Fibroblast of skin of back (primary cell): ENCODE measurements at regions not wholly inside any gene's neighbourhood (a gene's known extent, or its start where the extent isn't known, plus 50 kb on each side); places are given as distances from the start of the nearest gene placed in this dataset.

Source experiments
- DNase-seq: peaks from one replicate; pipeline ENCODE4 v3.0.0-alpha.2; 2013

- no peak for DNase-seq
Measured at GRCh38 chr18:41618147-41618546, 336.9 kb upstream of the PIK3C3 start.

GRCh38 chr18:41617647-41618046 is 337.4 kb upstream of the PIK3C3 start:
- no peak for DNase-seq

GRCh38 chr18:41613003-41613609 is 341.9 kb upstream of the PIK3C3 start:
- no peak for DNase-seq

GRCh38 chr18:41604964-41605363 is 350.1 kb upstream of the PIK3C3 start:
- DNase-seq = no peak

GRCh38 chr18:41602034-41602433 is 353.0 kb upstream of the PIK3C3 start:
- DNase-seq = no peak

- no peak for DNase-seq
Measured at GRCh38 chr18:41600693-41601391, 354.2 kb upstream of the PIK3C3 start.

- no peak for DNase-seq
Measured at GRCh38 chr18:41599466-41599865, 355.6 kb upstream of the PIK3C3 start.

- no peak for DNase-seq
Measured at GRCh38 chr18:41594582-41594981, 360.5 kb upstream of the PIK3C3 start.

- peak; percentile 1 for DNase-seq
Measured at GRCh38 chr18:41593171-41593675, 361.8 kb upstream of the PIK3C3 start.

- DNase-seq = no peak
Measured at GRCh38 chr18:41587976-41588375, 367.1 kb upstream of the PIK3C3 start.

GRCh38 chr18:41585512-41585911 is 369.5 kb upstream of the PIK3C3 start:
- no peak for DNase-seq

GRCh38 chr18:41579185-41579584 is 375.8 kb upstream of the PIK3C3 start:
- no peak for DNase-seq

- no peak for DNase-seq
Measured at GRCh38 chr18:41577529-41577928, 377.5 kb upstream of the PIK3C3 start.

GRCh38 chr18:41576643-41577042 is 378.4 kb upstream of the PIK3C3 start:
- no peak for DNase-seq

- no peak for DNase-seq
Measured at GRCh38 chr18:41569867-41570266, 385.2 kb upstream of the PIK3C3 start.

GRCh38 chr18:41561961-41562360 is 393.1 kb upstream of the PIK3C3 start:
- DNase-seq = no peak

GRCh38 chr18:41558715-41559114 is 396.3 kb upstream of the PIK3C3 start:
- no peak for DNase-seq

GRCh38 chr18:41553716-41554115 is 401.3 kb upstream of the PIK3C3 start:
- peak; percentile 8 for DNase-seq

- no peak for DNase-seq
Measured at GRCh38 chr18:41548521-41549260, 406.3 kb upstream of the PIK3C3 start.

- no peak for DNase-seq
Measured at GRCh38 chr18:41545091-41545888, 409.7 kb upstream of the PIK3C3 start.

GRCh38 chr18:41543815-41544214 is 411.2 kb upstream of the PIK3C3 start:
- DNase-seq = no peak

GRCh38 chr18:41540237-41540871 is 414.7 kb upstream of the PIK3C3 start:
- DNase-seq = no peak
